ENCODE measurements at regions not wholly inside any gene's neighbourhood (a gene's known extent, or its start where the extent isn't known, plus 50 kb on each side); places are given as distances from the start of the nearest gene placed in this dataset.

- TF ChIP-seq EP300 (IDR thresholded peaks at IDR 0.05; ENCODE audit: borderline replicate concordance in 1 of 2, low read depth in 2 of 2, low read length in 2 of 2) (no peak), TCF12 (IDR thresholded peaks at IDR 0.05; ENCODE audit: low read depth, low read length) (no peak), SP2 (IDR thresholded peaks at IDR 0.05; ENCODE audit: low read length) (no peak), KDM4A (IDR thresholded peaks at IDR 0.05; ENCODE audit: low read depth, low read length, severe bottlenecking) (no peak)
These were observed 318.7 kb upstream of the KLF12 start (continued) for GRCh38 chr13:74452881-74453280.
